ENCODE measurements at regions not wholly inside any gene's neighbourhood (a gene's known extent, or its start where the extent isn't known, plus 50 kb on each side); places are given as distances from the start of the nearest gene placed in this dataset.

- TF ChIP-seq CTCF (IDR thresholded peaks at IDR 0.05), result no peak
- no peak for TF ChIP-seq POLR2A (IDR thresholded peaks at IDR 0.05)
- TF ChIP-seq POLR2AphosphoS5 (IDR thresholded peaks at IDR 0.05), result no peak
- no peak for TF ChIP-seq EP300 (IDR thresholded peaks at IDR 0.05)
These were observed 91.0 kb upstream of the TAS2R1 start for GRCh38 chr5:9721161-9721560.

All from gastroesophageal sphincter (tissue), 3 donors.